ENCODE measurements at regions not wholly inside any gene's neighbourhood (a gene's known extent, or its start where the extent isn't known, plus 50 kb on each side); places are given as distances from the start of the nearest gene placed in this dataset.

- ATAC-seq (no peak), DNase-seq (ENCODE audit: low spot score in 2 of 2) (no peak)
- no peaks in the 10 kb centered on the region for H3K9me3 Mint-ChIP-seq
- peaks cover 8% of the 10 kb centered on the region for H3K4me1 Mint-ChIP-seq
- no peaks in the 10 kb centered on the region for H3K36me3 Mint-ChIP-seq
- no peak overlapping the region for H3K4me3 Mint-ChIP-seq
- H3K27ac Mint-ChIP-seq, result no peak overlapping the region
Measured at GRCh38 chrX:24410514-24411189, 50.2 kb downstream of the SUPT20HL1 start.

GRCh38 chrX:24412637-24413363 is 52.3 kb upstream of the PDK3 start:
- DNase-seq (ENCODE audit: low spot score in 2 of 2) (no peak), ATAC-seq (peak; percentile 51)
- Mint-ChIP-seq H3K9me3 (no peaks in the 10 kb centered on the region), H3K4me3 (no peak overlapping the region), H3K36me3 (no peaks in the 10 kb centered on the region), H3K27ac (peak overlapping the region; percentile 24), H3K4me1 (peaks cover 8% of the 10 kb centered on the region)
